GM18502 (cell line): ENCODE measurements at regions not wholly inside any gene's neighbourhood (a gene's known extent, or its start where the extent isn't known, plus 50 kb on each side); places are given as distances from the start of the nearest gene placed in this dataset.

Experiments used
- ATAC-seq: cut with Tn5 transposase; IDR thresholded peaks from one replicate; pipeline ENCODE4 v1.9.1; 2021; ENCODE audit warnings: mild to moderate bottlenecking; ENCODE audit not compliant: unreplicated experiment, poor library complexity

DNA sequence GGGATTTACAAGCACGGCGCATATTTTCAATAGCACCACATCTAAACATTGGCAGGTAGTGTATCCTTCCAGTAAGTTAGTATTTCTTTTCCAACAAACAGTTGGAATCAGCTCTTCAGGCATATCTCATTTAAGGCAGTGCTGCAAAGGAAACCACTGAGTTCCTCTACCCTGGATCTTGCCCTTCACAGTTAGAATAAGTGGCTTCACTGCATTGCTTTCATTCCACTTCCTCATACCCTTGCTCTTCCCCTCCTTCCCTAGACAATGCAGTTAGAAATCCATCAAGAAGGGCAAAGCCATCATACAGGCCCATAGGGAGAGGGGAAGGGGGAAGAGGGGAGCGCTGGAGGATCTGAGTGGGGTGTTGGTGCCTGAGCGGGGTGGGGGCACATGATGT is 173.7 kb downstream of the FBXO15 start:
- no peak for ATAC-seq

DNA sequence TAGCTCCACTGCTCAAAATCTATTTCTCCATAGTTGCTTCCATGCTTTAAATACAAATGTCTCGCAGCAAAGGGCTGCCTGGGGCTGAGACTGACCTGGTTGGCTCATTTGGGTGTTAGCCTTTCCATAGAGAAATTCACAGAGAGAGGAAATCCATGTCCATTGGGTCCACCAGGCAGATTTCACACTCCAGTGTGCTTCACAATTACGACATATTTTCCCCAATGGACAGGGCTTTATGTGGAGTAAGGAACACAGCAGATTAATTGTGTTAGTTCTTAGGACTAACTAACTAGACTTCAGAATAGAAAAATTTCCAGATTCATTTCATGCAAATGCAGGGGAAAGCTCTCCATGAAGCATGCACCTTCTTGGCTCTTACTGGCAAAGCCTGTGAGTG is 180.7 kb downstream of the FBXO15 start:
- ATAC-seq: no peak

DNA sequence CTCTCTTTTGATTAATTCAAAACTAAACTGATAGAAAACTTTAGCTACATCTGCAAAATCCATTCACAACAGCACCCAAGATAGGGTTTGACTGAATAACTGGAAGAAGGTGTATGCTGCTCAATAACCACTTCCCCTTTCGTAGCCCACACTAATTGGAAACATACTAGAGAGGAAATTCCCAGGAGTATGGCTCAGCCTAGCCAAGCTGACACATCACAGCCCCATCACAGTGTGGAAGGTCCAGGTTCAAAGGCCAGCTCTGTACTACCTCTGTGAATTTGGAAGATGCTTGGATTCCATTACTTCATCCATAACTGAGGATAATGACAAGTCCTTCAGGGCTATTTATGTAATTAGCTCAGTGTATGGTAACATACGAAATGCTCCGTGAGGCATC is 185.4 kb downstream of the FBXO15 start:
- peak; percentile 70 for ATAC-seq

DNA sequence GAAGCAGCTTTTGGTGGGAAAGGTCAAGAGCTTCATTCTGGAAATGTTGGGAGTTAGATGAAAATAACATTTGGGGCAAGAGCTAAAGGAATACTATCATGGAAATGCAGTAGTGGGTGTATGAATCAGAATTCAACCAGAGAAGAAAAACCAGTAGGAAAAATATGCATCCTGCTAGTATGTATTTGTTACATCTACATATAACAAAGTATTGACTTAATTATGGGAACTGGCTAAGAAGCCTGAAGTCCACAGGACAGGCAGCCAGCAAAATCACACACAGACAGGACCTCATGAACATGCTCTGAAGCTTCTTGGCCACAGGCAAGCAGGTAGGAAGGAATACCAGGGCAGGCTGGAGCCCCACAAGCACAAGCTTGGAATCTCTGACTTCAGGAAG is 185.8 kb downstream of the FBXO15 start:
- ATAC-seq: peak; percentile 6

DNA sequence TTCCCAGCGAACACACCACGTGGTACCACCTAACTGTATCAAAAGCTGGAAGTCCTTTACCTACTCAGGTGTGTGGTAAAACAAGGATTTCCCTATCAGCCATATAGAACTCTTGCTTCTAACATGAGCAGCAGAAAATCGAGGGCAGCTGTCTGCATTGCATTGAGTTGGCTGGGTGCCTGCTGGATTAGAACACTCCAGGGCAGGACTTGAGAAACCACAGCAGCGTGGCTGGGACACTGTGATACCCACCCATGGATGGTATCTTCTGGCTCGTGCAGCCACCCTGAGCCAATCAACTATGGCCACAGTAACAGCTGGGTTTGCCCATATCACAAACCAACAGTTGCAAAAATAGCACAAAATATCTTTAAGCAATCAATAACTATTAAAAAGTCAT is 188.3 kb downstream of the FBXO15 start:
- no peak for ATAC-seq

DNA sequence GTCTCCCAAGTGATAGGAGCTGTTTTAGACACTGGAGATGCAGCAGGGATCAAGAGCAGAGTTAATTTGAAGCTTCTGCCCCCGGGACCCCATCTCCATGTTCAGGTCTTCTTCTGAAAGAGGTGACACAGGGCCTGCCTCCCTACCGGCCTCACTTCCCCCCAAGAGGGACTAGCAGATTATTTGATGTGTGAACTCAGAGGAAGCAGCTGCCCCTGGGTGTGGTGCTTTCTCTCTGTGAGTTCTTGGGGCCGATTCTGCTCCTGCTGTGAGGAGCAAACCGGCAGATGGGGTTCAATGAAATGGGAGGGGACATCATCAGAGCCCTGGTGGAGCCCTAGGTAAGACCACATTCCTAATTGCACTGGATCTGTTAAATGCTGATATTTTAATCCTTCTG is 193.4 kb downstream of the FBXO15 start:
- ATAC-seq: no peak

DNA sequence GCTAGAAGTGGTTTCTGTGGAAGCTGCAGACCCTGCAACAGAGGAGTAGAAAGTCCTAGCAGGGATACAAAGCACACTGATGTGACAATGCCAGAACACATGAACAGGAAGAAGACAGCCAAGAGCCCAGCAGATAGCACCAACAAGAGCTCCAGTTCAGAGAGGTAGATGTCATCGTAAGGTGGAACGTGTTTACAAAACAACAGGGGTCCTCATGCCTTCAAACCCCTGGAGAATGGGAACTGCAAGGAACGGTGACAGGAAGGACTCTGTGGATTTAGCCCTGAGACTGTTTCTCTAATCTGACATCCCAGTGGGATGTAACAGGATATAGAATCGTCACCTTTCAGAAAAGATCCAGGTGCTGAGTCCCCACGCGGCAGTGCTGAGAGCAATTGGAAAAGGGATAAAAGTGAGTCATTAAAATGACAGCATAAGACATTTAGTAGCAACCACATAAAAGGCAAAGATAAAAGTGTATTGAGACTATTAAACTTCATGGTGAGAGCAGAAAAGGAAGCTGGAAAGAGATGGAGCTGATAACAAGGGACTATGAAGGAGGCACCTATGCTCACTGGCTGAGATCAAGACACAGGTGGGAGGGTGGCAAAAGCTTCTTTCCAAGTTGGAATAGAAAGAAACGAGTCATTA is 195.2 kb downstream of the FBXO15 start:
- no peak for ATAC-seq

DNA sequence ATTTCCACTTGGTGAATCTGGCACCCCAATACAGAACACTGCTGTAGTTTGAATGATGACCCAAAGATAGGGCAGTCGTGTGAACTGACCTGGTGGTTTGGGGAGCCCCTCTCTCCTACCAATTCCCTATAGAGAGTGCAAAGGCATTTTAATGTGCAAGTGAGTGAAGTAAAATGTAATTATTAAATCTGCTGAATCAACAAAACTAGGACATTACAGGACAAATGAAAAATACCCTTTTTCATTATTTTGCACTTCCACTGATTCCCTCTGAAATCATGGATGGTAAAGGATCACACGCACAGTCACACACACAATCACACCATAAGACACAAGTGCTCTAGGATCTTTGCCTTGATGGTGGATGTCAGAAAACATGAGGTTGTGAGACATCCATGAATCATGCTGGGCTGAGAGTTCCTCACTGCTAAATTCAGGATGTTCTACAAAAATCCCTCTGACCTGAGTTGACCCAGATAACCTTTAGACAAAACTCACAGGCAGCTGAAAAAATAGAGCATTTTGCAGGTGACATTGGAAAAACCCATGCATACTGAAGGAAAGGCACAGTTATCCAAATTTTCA is 197.4 kb downstream of the FBXO15 start:
- ATAC-seq: no peak

DNA sequence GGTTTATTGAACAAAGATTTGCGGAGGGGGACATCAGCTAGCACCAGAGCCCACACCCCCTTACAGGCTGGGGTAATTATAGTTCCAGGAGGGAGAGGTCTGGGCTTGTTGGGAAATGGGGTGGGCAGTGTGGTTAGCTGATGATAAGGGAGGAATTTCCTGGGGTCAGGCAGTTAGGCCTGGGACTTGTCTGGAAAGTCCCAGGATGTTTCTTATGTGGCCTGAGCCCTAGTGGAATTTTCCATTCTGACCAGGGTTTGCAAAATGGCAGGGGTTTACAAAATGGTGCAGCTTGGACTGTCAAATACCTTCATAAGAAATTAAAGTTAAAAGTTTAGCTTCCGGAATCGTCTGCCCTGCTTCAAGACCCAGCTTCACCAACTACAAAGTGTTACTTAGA is 199.1 kb downstream of the FBXO15 start:
- no peak for ATAC-seq

DNA sequence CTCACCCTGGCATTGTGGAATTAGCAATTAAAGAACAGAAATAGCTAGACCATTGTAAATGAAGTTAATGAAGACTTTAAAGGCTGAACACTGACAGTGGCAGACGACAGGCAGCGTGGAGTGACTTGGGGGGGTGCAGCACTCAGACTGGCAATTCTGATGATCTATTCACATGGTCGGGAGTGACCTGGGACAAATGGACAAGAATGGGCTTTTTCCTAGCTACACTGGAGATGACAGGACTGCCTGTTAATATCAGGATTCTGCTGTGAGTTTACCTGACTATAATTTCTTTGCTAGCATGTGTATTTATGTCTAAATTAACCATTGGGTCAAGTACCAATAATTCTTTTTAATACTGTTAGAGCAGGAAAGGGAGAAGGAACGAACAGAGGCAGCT is 199.6 kb downstream of the FBXO15 start:
- ATAC-seq: no peak

DNA sequence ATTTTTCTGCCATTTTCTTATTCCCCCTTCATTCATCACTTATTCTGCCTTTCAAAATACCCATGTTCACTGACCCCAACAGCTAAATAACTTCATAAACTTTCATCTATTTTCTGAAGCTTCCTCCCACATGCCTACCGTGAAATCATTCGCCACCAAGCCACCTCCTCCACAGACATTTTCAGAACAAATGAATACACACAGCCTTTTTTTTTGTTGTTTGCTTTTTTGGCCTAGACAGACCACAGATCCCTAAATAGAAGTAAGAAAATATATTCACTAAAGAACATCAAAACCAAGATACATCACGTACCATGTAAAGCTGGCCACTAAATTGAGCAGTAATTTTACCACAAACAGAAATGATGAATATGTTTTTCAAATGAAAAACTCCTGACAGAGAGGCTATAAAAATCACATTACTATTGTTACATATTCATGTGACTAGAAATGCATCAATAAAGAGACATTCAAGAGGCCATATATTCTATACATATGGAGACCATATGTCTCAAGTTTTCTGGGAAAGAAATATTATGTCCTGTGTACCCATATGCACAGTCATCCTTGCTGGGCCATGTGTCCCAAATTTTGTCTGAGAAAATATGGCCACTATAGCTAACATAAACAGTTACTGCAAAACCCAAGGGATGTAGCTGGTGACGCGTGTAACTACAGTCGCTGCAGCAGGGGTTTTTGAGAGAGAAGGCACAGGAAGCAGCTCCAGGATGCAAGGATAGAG is 200.3 kb downstream of the FBXO15 start:
- ATAC-seq: no peak

DNA sequence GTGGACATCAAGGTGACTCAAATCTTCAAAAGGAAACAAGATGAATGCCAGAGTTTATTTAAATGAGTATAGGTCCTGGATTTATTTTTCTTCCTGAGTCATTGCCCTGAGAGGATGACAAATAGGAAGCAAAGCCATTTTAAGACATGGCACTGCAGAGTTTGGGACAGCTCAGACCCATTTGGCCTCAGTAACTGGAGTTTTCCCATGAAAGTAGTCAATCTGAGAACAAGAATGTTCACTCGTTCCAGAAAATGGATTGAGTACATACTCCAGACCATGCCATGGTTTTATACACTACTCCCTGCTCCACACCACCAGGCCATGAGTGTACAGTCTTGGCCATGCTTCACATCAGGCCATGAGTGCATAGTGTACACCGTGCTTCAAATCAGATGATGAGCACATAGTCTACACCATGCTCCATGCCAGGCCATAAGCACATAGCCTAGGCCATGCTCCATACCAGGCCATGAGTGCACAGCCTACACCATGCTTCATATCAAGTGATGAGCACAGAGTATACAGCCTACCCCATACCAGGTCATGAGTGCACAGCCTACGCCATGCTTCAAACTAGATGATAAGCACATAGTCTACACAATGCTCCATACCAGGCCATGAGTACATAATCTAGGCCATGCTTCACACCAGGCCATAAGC is 202.4 kb downstream of the FBXO15 start:
- no peak for ATAC-seq

DNA sequence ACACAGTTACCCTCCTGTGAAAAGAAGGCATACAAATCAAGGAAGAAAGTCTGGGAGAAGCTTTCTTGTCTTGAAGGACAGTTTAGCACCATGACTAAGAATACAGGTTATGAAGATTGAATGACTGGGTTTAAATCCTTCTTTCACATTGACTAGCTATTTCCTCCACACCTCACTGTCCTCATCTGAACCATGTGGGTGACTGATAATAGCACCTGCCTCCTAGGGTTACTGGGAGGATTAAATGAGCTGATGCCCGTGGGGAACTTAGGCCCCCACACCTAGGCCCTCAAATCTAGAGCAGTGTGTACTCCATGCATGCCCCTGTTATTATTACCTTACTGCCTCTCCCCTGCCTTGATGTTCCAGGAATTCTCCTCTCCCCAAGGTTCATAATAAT is 202.9 kb downstream of the FBXO15 start:
- no peak for ATAC-seq

DNA sequence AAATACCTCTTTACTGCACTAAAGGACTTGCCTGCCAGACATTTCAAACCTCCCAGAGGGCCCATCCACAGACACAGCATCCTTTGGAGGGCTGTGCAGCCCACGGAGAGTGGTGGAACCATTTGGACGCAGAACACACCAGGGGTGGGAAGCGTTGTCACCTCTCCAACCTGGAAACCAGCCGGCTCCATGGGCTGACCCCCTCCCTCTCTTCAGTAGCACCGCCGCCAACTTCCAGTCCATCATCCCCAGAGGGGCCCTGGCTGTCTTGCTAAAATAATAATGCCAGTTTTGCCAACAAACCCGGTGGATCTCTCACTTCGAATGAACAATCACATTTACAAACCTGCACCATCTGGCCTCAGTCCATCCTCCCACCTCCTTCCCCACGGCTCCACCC is 203.9 kb downstream of the FBXO15 start:
- ATAC-seq: no peak

DNA sequence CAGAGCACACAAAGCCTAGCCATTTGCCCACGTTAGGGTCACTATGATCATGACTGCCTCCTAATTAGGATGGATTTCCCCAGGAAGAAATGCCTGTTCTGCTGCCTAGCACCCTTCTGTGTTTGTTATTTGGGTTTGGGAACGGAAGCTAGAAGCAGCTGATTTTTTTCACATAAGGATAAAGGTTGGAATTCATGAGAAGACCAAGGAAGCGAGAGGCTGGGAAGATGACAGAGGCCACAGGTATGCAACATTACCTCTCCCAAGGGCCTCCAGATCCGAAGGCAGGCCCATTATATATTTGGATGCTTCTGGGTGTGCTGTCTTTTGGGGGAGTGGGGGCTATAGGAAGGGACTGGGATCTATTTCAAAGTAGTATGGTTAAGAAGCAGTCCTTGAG is 204.7 kb downstream of the FBXO15 start:
- ATAC-seq: no peak

DNA sequence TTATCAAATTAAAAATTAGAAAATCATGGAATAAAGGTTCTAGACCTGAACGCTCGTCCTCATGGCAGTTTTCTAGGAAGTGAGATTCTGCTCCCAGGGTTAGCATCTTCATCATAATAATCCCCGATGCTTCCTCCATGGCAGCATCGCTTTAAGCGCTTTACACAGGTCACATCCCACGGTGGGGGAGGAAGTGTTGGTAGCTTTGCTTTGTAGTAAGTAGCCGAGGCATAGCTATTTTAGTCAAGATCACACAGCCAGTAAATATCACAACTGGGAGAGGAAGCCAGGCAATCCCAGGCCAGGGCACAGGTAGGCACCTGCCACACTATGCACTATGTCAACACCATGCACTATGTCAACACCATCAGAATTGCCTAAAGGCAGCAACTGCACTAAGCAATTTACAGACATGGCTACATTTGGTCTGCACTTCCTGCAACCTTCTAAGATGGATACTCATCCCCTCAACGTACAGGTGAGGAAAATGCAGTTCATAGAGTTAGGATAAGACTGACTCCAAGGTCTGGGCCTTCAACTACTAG is 205.5 kb downstream of the FBXO15 start:
- no peak for ATAC-seq

DNA sequence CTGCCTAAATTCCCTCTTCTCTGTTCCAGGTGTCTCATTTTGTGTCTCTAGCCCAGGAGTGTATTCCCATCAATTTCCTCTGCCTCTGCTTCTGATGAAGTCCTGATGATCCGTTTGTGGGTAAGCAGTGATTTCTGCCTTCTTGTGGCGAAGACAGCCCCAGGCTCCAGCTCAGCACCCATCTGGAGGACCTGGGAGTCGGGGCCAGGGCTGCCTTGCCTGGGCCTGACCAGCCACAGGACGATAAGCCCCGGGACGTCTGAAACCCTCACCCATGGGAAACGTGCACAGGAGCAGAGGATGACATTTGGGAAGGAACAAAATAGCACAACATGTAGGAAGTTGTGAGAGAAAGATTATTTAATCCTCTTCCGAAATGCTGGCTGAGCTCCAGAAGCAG is 206.9 kb downstream of the FBXO15 start:
- no peak for ATAC-seq

DNA sequence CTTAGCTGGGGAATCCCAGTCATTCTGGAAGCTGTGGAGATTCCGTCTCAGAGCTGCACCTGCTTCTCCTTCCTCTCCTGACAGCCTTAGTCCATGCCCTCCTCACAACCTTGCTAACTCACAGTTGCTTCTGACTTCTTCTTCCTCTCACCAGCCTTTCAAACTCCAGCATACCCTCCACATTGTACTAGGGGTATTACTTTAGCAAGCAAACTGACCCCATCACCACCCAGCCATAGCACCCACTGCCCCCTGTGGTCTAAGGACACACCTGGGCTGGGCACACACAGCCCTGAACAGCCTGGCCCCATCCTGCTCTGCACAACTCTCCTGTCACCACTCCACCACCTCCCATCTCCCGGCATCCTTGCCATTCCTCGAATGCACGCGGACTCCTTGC is 208.2 kb downstream of the FBXO15 start:
- ATAC-seq: no peak

DNA sequence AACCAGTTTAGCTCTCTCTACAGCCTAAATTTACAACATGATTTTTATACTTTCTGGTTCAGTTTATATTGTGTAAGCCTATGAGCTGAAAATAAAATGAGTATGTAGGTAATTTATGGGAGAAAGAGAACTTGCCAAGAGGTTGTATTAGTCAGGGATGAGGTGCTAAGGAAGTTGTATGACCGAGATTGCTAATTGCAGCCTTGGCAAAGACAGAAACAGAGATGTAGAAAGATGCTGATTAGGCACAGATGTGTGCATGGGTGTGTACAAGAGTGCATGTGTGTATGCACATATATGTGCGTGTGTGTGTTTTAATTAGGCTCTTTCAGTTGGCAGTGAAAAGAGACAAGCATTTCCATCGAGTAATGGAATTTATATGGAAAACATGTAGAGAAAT is 213.9 kb downstream of the FBXO15 start:
- ATAC-seq: no peak

DNA sequence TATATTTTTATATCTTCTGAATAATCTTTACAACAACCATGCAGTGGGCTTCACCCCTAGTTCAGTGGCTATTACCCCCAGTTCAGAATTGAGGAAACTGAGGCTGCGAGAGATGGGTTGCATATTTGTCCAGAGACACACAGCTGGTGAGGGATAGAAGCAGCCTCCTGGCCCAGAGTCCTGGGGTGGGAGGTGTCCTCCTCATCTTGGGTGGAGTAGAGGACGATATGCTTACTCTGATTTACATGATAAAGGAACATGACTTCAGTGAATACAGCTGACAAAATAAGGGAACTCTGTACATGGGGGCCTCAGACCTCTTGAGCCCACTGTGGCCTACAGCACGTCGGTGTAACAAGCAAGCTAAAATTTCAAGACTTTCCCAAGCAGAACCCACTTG is 214.7 kb downstream of the FBXO15 start:
- no peak for ATAC-seq

DNA sequence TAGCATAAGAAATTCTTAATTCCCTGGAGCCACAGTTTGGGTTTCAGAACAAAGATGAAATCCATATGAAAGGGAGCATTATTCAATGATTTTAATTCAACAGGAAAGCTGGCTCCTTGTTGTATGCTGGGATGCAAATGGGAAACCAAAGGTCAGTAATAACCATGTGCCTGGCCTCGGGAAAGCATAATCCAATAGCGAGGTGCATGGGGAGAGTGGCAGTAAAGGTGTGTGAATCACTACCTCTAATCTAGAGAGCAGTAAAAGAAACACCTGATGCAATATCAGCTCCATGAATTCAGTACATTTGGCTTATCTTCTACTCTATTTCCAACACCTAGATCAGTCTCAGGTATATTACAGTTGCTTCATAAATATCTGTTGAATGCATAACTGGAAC is 220.1 kb downstream of the FBXO15 start:
- ATAC-seq: no peak
